ENCODE measurements at regions not wholly inside any gene's neighbourhood (a gene's known extent, or its start where the extent isn't known, plus 50 kb on each side); places are given as distances from the start of the nearest gene placed in this dataset.

- TF ChIP-seq RAD21 (conservative IDR thresholded peaks at IDR 0.05) (no peak), CTCF (IDR thresholded peaks at IDR 0.05; ENCODE audit: poor library complexity, severe bottlenecking) (no peak), EP300 (conservative IDR thresholded peaks at IDR 0.05; ENCODE audit: poor library complexity, severe bottlenecking) (no peak), SMC3 (conservative IDR thresholded peaks at IDR 0.05; ENCODE audit: poor library complexity) (no peak), REST (IDR thresholded peaks at IDR 0.05; ENCODE audit: borderline replicate concordance) (no peak), POLR2AphosphoS5 (IDR thresholded peaks at IDR 0.05) (no peak), TAF1 (IDR thresholded peaks at IDR 0.05; ENCODE audit: low read depth) (no peak)
These were observed 437.3 kb upstream of the BCHE start for GRCh38 chr3:166274351-166275023.

All from neural cell (in vitro differentiated cells).